KMS-11 (cell line): ENCODE measurements at regions not wholly inside any gene's neighbourhood (a gene's known extent, or its start where the extent isn't known, plus 50 kb on each side); places are given as distances from the start of the nearest gene placed in this dataset.

Experiments
- H2AFZ ChIP-seq: fragments of 200-600 bp; sonication (generic); 2 replicates; pipeline ENCODE4 v1.6.1; 2016; ENCODE audit warnings: antibody characterized with exemption, mixed run types, low read depth
- H3K27ac ChIP-seq: fragments of 200-600 bp; sonication (generic); 2 replicates; pipeline ENCODE4 v1.6.1; 2016; ENCODE audit warnings: mild to moderate bottlenecking, mixed run types
- H3K27me3 ChIP-seq: fragments of 200-600 bp; sonication (generic); 2 replicates; pipeline ENCODE4 v1.6.1; 2017; ENCODE audit warnings: mild to moderate bottlenecking, low read depth, mixed run types, moderate library complexity; ENCODE audit not compliant: insufficient read depth
- H3K36me3 ChIP-seq: fragments of 200-600 bp; sonication (generic); 2 replicates; pipeline ENCODE4 v1.6.1; 2017; ENCODE audit warnings: mild to moderate bottlenecking, mixed run types; ENCODE audit not compliant: insufficient read depth
- H3K4me1 ChIP-seq: fragments of 200-600 bp; sonication (generic); 2 replicates; pipeline ENCODE4 v1.6.1; 2016; ENCODE audit warnings: mild to moderate bottlenecking, low read depth, mixed run types; ENCODE audit not compliant: poor library complexity, severe bottlenecking
- H3K4me2 ChIP-seq: fragments of 200-600 bp; sonication (generic); 2 replicates; pipeline ENCODE4 v1.7.0; 2016; ENCODE audit warnings: mild to moderate bottlenecking, mixed run types
- H3K4me3 ChIP-seq: fragments of 200-600 bp; sonication (generic); IDR thresholded peaks from 2 replicates; pipeline ENCODE4 v1.6.1; 2017; ENCODE audit warnings: low read depth, low read length, mixed read lengths; ENCODE audit not compliant: insufficient read depth
- H3K79me2 ChIP-seq: fragments of 200-600 bp; sonication (generic); 2 replicates; pipeline ENCODE4 v1.6.1; 2016; ENCODE audit warnings: low read depth, mixed run types; ENCODE audit not compliant: insufficient read depth
- H3K9ac ChIP-seq: fragments of 200-600 bp; sonication (generic); 2 replicates; pipeline ENCODE4 v1.6.1; 2016; ENCODE audit warnings: mild to moderate bottlenecking, mixed run types
- H4K20me1 ChIP-seq: fragments of 200-600 bp; sonication (generic); 2 replicates; pipeline ENCODE4 v1.6.1; 2016; ENCODE audit warnings: mild to moderate bottlenecking, mixed run types; ENCODE audit not compliant: insufficient read depth
- CTCF ChIP-seq: fragments of 200-600 bp; sonication (generic); conservative IDR thresholded peaks from 2 replicates; pipeline ENCODE4 v1.6.1; 2017; ENCODE audit warnings: low read depth, mild to moderate bottlenecking, antibody characterized with exemption, low read length, moderate library complexity, mixed read lengths

GRCh38 chr6:9064156-9064555 lies 628.8 kb upstream of the SLC35B3 start:
- Histone ChIP-seq H4K20me1 (no peaks in the 10 kb centered on the region), H3K79me2 (no peaks in the 10 kb centered on the region), H3K4me3 (no peak overlapping the region), H3K9ac (no peak overlapping the region), H2AFZ (no peak overlapping the region), H3K27ac (no peak overlapping the region), H3K36me3 (no peaks in the 10 kb centered on the region), H3K4me2 (no peak overlapping the region), H3K27me3 (no peaks in the 10 kb centered on the region), H3K4me1 (no peaks in the 10 kb centered on the region)
- no peak for TF ChIP-seq CTCF

GRCh38 chr6:9062596-9062995 lies 627.3 kb upstream of the SLC35B3 start:
- Histone ChIP-seq H3K27me3 (no peaks in the 10 kb centered on the region), H3K4me3 (no peak overlapping the region), H4K20me1 (no peaks in the 10 kb centered on the region), H3K27ac (no peak overlapping the region), H3K36me3 (no peaks in the 10 kb centered on the region), H3K4me2 (no peak overlapping the region), H3K79me2 (no peaks in the 10 kb centered on the region), H2AFZ (no peak overlapping the region), H3K4me1 (no peaks in the 10 kb centered on the region), H3K9ac (no peak overlapping the region)
- TF ChIP-seq CTCF = no peak

- Histone ChIP-seq H3K36me3 (no peaks in the 10 kb centered on the region), H4K20me1 (no peaks in the 10 kb centered on the region), H3K79me2 (no peaks in the 10 kb centered on the region), H3K4me3 (no peak overlapping the region), H3K27me3 (no peaks in the 10 kb centered on the region), H3K4me2 (no peak overlapping the region), H3K4me1 (no peaks in the 10 kb centered on the region), H2AFZ (no peak overlapping the region), H3K9ac (no peak overlapping the region), H3K27ac (no peak overlapping the region)
- TF ChIP-seq CTCF = no peak
These were observed 622.6 kb upstream of the SLC35B3 start for GRCh38 chr6:9057937-9058336.

GRCh38 chr6:9056556-9056955 lies 621.2 kb upstream of the SLC35B3 start:
- H3K4me1 ChIP-seq = peaks cover under 1% of the 10 kb centered on the region
- H3K4me2 ChIP-seq = no peak overlapping the region
- no peaks in the 10 kb centered on the region for H3K27me3 ChIP-seq
- no peak overlapping the region for H3K4me3 ChIP-seq
- H3K27ac ChIP-seq = no peak overlapping the region
- TF ChIP-seq CTCF = no peak
- H2AFZ ChIP-seq = no peak overlapping the region
- H3K79me2 ChIP-seq = no peaks in the 10 kb centered on the region
- no peaks in the 10 kb centered on the region for H4K20me1 ChIP-seq
- H3K9ac ChIP-seq = no peak overlapping the region
- H3K36me3 ChIP-seq = no peaks in the 10 kb centered on the region

GRCh38 chr6:9044426-9044825 lies 609.1 kb upstream of the SLC35B3 start:
- Histone ChIP-seq H4K20me1 (no peaks in the 10 kb centered on the region), H2AFZ (no peak overlapping the region), H3K9ac (no peak overlapping the region), H3K4me1 (no peaks in the 10 kb centered on the region), H3K27ac (no peak overlapping the region), H3K36me3 (no peaks in the 10 kb centered on the region), H3K4me2 (no peak overlapping the region), H3K27me3 (no peaks in the 10 kb centered on the region), H3K4me3 (no peak overlapping the region), H3K79me2 (no peaks in the 10 kb centered on the region)
- TF ChIP-seq CTCF = no peak
